ENCODE measurements at regions not wholly inside any gene's neighbourhood (a gene's known extent, or its start where the extent isn't known, plus 50 kb on each side); places are given as distances from the start of the nearest gene placed in this dataset.

GRCh38 chr1:221963742-221964141 is 221.9 kb upstream of the DUSP10 start:
- no peak overlapping the region for H3K27ac ChIP-seq (ENCODE audit: low read depth, low read length)

GRCh38 chr1:221962385-221962784 is 220.5 kb upstream of the DUSP10 start:
- H3K4me1 ChIP-seq (ENCODE audit: control insufficient read depth in 1 of 2, insufficient read depth in 2 of 2, low read length in 2 of 2) = peaks cover 20 to 62% of the 10 kb centered on the region in 2 experiments
- CTCF ChIA-PET = interaction anchor here (0.9 kb wide), 1 partner anchor 485 kb away, joined by 3 read pairs; no protein-coding TSS in a partner anchor
- peak overlapping the region; percentile 52 for H3K4me2 ChIP-seq (ENCODE audit: low read length)
- TF ChIP-seq REST (IDR thresholded peaks at IDR 0.05; ENCODE audit: low read depth) = no peak
- no peak for TF ChIP-seq RAD21 (IDR thresholded peaks at IDR 0.05; ENCODE audit: low read depth)
- no peak for TF ChIP-seq POLR2AphosphoS5 (IDR thresholded peaks at IDR 0.05; ENCODE audit: low read depth, low read length)
- TF ChIP-seq TCF7L2 (IDR thresholded peaks at IDR 0.05; ENCODE audit: borderline replicate concordance, extremely low read depth, insufficient read depth, insufficient read length) = no peak
- TF ChIP-seq CEBPB (IDR thresholded peaks at IDR 0.05; ENCODE audit: low read depth) = no peak; the same call in 1 of the 2 replicates
- TF ChIP-seq SRF (IDR thresholded peaks at IDR 0.05; ENCODE audit: low read depth) = no peak
- no peak for TF ChIP-seq CTCF (IDR thresholded peaks at IDR 0.05 in 2 of 3, conservative IDR thresholded peaks at IDR 0.05 in 1 of 3; ENCODE audit: borderline replicate concordance in 1 of 3, insufficient read depth in 1 of 3, low read depth in 2 of 3, low read length in 2 of 3)
- TF ChIP-seq SP1 (IDR thresholded peaks at IDR 0.05; ENCODE audit: low read depth) = no peak
- no peak for TF ChIP-seq SIN3A (IDR thresholded peaks at IDR 0.05; ENCODE audit: low read depth)
- TF ChIP-seq EZH2phosphoT487 (IDR thresholded peaks at IDR 0.05; ENCODE audit: borderline replicate concordance) = no peak
- no peak for TF ChIP-seq EGR1 (IDR thresholded peaks at IDR 0.05; ENCODE audit: low read depth)
- TF ChIP-seq CBX3 (IDR thresholded peaks at IDR 0.05; ENCODE audit: low read depth) = no peak
- no peak for TF ChIP-seq ZFX (IDR thresholded peaks at IDR 0.05)
- TF ChIP-seq YY1 (IDR thresholded peaks at IDR 0.05; ENCODE audit: extremely low read depth, insufficient replicate concordance, low read depth, low read length) = no peak

More at GRCh38 chr1:221963742-221964141, 221.9 kb upstream of the DUSP10 start:
- Histone ChIP-seq H4K20me1 (ENCODE audit: insufficient read depth) (no peaks in the 10 kb centered on the region), H2AFZ (ENCODE audit: low read depth, low read length, poor library complexity, severe bottlenecking) (peak overlapping the region; percentile 61), H3K4me3 (replicated peaks in 1 of 2; ENCODE audit: low read depth in 1 of 2, low read length in 2 of 2) (no peak overlapping the region), H3K9me2 (ENCODE audit: insufficient read depth) (no peaks in the 10 kb centered on the region), H3K27me3 (ENCODE audit: insufficient read depth, low read length) (no peaks in the 10 kb centered on the region), H3K36me3 (ENCODE audit: control insufficient read depth in 1 of 2, insufficient read depth in 2 of 2, low read length in 2 of 2) (no peaks in the 10 kb centered on the region), H3K4me1 (ENCODE audit: control insufficient read depth in 1 of 2, insufficient read depth in 2 of 2, low read length in 2 of 2) (peaks cover 14 to 51% of the 10 kb centered on the region in 2 experiments), H3K9ac (ENCODE audit: low read length) (no peak overlapping the region), H3K79me2 (ENCODE audit: insufficient read depth, low read length) (no peaks in the 10 kb centered on the region), H3K9me3 (ENCODE audit: control insufficient read depth in 1 of 2, insufficient read depth in 1 of 2, low read depth in 1 of 2, low read length in 2 of 2) (no peaks in the 10 kb centered on the region), H3K4me2 (ENCODE audit: low read length) (peak overlapping the region; percentile 17; the same call in 1 of the 2 replicates)
- CTCF ChIA-PET = no interaction called here
- POLR2A ChIA-PET = no interaction called here
- ATAC-seq (no peak), DNase-seq (ENCODE audit: low read depth, low spot score) (no peak)
- no TSS peak for BruUV-seq (replicated peaks)
- TF ChIP-seq RAD21 (IDR thresholded peaks at IDR 0.05; ENCODE audit: low read depth) (no peak), TCF7L2 (IDR thresholded peaks at IDR 0.05; ENCODE audit: borderline replicate concordance, extremely low read depth, insufficient read depth, insufficient read length) (no peak), MAX (IDR thresholded peaks at IDR 0.05) (no peak)
- RAD21 ChIA-PET (ENCODE audit: low non-redundant PET in 1 of 2, low total read pairs in 2 of 2, uncharacterized antibody in 2 of 2, unreplicated experiment in 2 of 2) = no interaction called here
- intact Hi-C loops (cut with micrococcal nuclease) = no loop called here

More at GRCh38 chr1:221962385-221962784, 220.5 kb upstream of the DUSP10 start:
- RAD21 ChIA-PET (ENCODE audit: low non-redundant PET in 1 of 2, low total read pairs in 2 of 2, uncharacterized antibody in 2 of 2, unreplicated experiment in 2 of 2) = no interaction called here
- H3K9ac ChIP-seq (ENCODE audit: low read length) = no peak overlapping the region
- intact Hi-C loops (cut with micrococcal nuclease) = no loop called here
- H3K27ac ChIP-seq (ENCODE audit: low read depth, low read length) = no peak overlapping the region
- no TSS peak for BruUV-seq (replicated peaks)
- H3K27me3 ChIP-seq (ENCODE audit: insufficient read depth, low read length) = no peaks in the 10 kb centered on the region
- H4K20me1 ChIP-seq (ENCODE audit: insufficient read depth) = no peaks in the 10 kb centered on the region
- H3K36me3 ChIP-seq (ENCODE audit: control insufficient read depth in 1 of 2, insufficient read depth in 2 of 2, low read length in 2 of 2) = no peaks in the 10 kb centered on the region
- POLR2A ChIA-PET = no interaction called here
- H3K9me2 ChIP-seq (ENCODE audit: insufficient read depth) = no peaks in the 10 kb centered on the region
- DNase-seq (ENCODE audit: low read depth, low spot score) (no peak), ATAC-seq (no peak)
- no peaks in the 10 kb centered on the region for H3K9me3 ChIP-seq (ENCODE audit: control insufficient read depth in 1 of 2, insufficient read depth in 1 of 2, low read depth in 1 of 2, low read length in 2 of 2)
- peak overlapping the region; percentile 19 for H2AFZ ChIP-seq (ENCODE audit: low read depth, low read length, poor library complexity, severe bottlenecking)
- no peak overlapping the region for H3K4me3 ChIP-seq (replicated peaks in 1 of 2; ENCODE audit: low read depth in 1 of 2, low read length in 2 of 2)
- no peaks in the 10 kb centered on the region for H3K79me2 ChIP-seq (ENCODE audit: insufficient read depth, low read length)

All from HCT116 (cell line).